CD4-positive, alpha-beta T cell treated with Interleukin-10 for 1 hour (primary cell): ENCODE measurements at regions not wholly inside any gene's neighbourhood (a gene's known extent, or its start where the extent isn't known, plus 50 kb on each side); places are given as distances from the start of the nearest gene placed in this dataset.

ENCODE experiments used
- DNase-seq: peaks from one replicate; pipeline ENCODE4 v3.0.0-alpha.2; 2020

GRCh38 chr1:83718338-83718737, 280.6 kb downstream of the TTLL7 start:
- DNase-seq = no peak

DNA sequence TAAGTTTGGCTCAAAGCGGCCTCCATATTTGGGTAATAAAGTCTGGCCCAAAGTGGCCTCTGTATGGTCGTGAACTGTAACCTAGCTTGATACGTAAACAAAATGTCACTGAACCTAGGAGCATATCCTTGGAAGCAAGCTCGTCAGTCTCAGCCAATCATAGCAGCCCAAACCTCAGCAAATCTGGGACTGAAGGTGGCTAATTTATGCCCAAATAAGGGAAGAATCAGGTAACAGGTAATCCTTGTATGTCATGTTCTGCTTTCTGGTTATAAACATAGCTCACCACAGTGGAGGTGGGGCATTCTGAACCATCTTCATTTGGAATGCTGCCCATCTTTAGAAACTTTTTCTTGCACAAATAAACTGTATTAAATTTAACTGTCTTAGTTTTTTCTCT, 281.1 kb downstream of the TTLL7 start:
- no peak for DNase-seq

DNA sequence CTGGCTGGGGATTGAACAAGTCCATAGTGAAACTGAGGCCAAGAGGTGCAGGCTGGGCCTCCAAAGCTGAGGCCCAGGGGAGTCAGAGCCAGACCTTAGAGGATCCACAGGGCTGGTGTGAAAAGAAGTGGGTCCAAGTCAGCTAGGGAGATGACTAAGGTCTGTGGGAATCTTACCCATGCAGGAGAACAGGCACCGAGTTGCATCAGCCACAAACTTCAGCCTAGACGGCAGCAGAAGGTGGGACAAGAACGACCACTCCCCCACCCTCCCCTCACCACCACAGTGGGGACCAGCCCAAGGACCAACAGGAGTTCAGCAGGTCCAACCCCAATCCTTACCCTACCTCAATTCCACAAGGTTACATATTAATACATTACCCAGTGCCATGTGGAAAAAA, 282.3 kb downstream of the TTLL7 start:
- DNase-seq = no peak

DNA sequence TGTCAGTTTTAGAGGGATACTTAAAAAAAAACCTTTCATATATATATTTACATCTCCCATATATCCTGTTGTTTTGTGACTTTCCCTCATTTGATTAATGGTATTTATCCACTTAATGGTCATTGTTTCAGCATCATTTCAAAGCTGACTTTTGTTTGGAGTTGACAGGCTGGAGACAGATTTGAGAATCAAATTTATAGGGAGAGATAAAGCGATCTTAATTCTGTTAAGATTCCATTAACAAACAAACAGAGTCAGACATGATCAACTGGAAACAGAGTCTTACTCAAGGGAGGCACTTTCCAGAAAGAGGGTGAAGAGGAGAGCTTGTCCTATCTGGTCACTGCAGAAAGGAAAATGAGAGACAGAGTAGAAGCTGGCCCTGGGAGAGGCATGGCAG, 283.4 kb downstream of the TTLL7 start:
- no peak for DNase-seq

GRCh38 chr1:83709662-83710061, 289.3 kb downstream of the TTLL7 start:
- no peak for DNase-seq

- no peak for DNase-seq
Observed at GRCh38 chr1:83706354-83706938, 292.5 kb downstream of the TTLL7 start.

GRCh38 chr1:83705091-83705490, 293.8 kb downstream of the TTLL7 start:
- no peak for DNase-seq

- no peak for DNase-seq
Observed at GRCh38 chr1:83704350-83704749, 294.6 kb downstream of the TTLL7 start.

- DNase-seq = no peak
Observed at GRCh38 chr1:83702356-83702755, 296.6 kb downstream of the TTLL7 start.

DNA sequence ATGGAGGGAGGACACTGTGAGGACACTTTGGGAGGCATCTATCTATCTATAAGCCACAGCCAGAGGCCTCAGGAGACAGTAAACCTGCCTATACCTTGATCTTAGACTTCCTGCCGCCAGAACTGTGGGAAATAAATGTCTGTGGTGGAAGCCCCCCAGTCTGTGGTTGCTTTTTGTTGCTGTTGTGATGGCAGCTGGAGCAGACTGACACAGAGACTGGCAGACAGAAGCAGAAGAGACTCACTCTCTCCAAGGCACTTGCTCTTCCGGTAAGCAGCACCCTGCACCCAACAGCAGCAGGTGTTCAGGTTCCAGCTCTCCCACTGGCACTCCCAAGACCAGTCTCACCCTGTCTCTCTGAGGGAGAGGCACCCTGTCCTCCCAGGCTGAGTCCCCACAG, 297.6 kb downstream of the TTLL7 start:
- DNase-seq = no peak

DNA sequence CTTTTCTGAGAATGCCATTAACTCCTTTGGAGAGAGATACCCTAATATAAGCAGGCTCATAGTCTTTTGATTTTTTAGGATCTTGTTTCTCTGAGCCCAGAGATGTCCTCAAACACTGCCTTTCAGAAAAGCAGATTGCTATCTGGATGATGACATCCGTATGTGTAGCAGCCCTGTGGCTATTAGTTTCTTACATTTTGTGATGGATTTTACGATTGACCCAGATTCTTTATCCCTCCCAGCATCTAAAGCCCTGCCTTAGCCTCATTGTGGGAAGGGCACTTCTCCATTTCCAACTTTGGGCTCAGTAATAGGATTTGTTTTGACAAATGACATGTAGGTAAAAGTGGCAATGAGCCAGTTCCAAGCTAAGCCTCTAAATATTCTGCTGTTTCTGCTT, 300.3 kb downstream of the TTLL7 start:
- no peak for DNase-seq

DNA sequence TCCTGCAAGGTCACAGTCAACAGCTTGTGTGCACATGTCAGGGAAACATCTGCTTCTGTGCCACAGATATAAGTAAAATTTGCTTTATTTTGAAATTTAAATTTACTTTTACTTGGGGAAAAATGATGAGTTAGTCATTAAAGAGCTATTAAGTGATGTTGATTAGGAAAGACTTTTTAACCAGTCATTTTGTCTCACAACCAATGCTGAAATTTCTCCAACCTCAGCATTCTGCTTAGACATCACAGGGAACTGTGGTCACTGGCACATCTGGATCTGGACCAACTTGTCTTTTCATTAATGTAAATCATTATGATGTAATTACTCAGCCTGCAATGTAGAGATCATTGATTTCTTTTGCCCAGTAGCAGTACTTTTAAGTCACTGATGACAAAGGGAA, 301.0 kb downstream of the TTLL7 start:
- DNase-seq = no peak

DNA sequence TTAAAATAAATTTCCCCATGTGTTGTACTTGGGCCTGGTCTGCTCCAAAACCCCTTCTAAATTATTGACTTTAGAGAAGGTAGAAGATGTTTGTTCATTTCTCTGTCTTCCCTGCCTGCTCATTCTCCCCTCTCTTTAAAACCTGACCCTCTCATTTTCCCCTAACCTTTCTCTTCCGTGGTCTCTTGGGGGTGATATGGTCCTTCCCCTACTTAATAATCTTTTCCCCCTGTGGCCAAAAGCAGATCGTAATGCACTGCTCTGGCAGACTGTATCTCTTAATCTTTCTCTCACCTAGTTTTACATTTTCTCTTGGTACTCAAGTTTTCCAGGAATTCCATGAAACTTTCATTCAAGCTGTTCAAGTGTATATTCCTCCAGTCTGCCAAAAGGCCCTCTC, 301.7 kb downstream of the TTLL7 start:
- DNase-seq = no peak

DNA sequence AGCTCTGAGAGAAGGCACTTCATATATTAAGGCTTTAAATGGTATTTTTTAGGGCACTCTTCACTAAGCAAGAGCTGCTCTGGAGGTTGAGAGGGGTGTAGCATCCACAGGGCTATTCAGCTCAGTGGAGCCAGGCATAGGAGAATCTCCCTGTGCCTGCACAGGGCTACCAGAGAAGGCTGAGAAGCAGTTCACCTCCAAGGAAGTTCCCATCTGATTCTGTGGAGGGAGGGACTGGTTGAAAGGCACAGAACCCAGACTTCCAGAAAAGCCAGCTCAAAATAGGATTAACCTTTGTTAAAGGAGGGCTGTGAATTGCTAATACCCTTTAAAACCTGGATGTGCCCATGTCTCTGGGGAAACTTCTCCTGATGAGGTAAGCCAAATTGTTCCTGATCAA, 304.5 kb downstream of the TTLL7 start:
- DNase-seq = no peak

GRCh38 chr1:83693427-83694126, 305.4 kb downstream of the TTLL7 start:
- no peak for DNase-seq

GRCh38 chr1:83692524-83693381, 306.2 kb downstream of the TTLL7 start:
- no peak for DNase-seq

DNA sequence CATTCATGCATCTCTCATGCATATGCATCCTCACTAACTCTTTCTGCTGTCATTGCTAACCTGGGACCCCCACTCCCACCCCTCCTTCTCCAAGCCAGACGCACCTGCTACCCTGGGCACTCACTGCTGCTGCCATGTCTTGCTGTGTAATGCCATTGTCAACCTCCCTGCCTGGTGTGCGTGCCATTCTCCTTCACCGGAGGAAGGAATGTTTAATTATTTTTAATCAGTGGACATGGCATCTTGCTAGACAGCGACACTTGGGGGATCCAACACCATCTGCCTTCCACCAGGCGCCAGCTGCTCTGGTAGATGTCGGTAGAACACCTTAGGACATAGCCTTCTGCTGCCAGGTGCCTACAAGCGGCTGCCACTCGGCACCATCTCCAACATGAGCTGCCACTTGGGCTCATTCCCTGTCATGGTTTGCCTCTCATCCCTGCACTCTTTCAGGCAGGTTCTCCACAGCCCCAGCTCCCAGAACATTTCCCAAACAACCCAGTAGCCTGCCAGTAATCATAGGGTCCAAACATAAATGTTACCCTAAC, 306.9 kb downstream of the TTLL7 start:
- DNase-seq = no peak

- no peak for DNase-seq
Observed at GRCh38 chr1:83689921-83690868, 308.7 kb downstream of the TTLL7 start.

DNA sequence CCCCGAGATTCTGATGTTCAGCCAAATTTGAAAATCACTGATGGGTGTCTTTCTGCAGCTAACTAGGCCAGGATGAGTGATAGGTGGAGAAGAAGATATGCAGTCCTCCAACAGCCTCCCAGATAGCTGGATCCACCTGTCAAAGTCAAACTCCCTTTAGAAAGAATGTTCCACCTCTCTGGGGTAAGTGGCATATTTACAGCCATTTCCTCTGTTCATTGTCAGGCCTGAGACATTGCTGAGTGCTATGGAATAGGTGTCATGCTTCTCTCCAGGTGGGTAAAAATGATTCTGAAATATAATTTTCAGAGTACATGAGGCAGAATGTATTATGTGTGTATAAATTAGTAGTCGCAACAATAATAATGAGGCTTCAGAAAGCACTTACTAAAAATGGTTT, 316.8 kb downstream of the TTLL7 start:
- DNase-seq = no peak

- DNase-seq = no peak
Observed at GRCh38 chr1:83676106-83676505, 322.8 kb downstream of the TTLL7 start.

DNA sequence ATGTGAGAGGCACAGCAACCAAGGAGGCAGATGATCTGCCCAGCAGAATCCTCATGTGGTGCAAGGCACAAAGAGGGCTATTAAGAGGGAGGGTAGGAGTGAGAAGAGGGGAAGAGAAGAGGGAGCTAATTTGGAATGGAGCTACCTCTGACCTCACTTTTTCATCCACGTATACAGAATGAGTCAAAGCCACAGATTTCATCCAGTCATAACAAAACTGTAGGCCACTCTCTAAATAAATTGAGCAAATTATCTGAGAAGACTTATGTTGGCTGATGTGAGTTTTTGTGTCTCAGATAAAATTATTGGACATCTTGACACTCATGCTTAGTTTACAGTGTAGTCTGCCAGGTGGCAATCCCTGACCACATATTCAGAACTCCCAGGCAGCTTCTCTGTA, 325.6 kb downstream of the TTLL7 start:
- no peak for DNase-seq

DNA sequence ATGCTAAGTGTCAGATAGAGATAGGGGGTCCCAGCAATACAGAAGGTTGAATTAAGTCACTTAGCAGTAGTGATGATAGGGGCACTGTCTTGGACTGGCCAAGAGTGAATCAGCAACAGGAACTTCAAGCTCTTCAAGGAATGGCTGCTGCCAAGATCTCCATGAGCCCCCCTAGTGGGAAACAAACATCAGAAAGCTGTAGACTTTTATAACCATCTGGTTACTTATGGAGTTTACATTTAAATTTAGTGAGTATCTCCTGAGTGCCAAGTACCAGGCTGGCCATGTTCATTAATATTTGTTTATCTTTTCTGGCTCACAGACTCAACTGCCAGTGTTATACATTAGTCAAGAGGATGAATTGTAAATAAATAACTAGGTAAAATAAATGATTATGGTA, 327.3 kb downstream of the TTLL7 start:
- DNase-seq = no peak
